ENCODE measurements at regions not wholly inside any gene's neighbourhood (a gene's known extent, or its start where the extent isn't known, plus 50 kb on each side); places are given as distances from the start of the nearest gene placed in this dataset.
"Not testable (repeated sequence)": the region's sequence is repeated elsewhere in the genome, so short reads cannot be mapped to it uniquely, and the experiment has no call there.

GRCh38 chrX:149420566-149420965 lies 84.5 kb downstream of the IDS start:
- DNase-seq = not testable (repeated sequence)

GRCh38 chrX:149398027-149398426 lies 107.1 kb downstream of the IDS start:
- no peak for DNase-seq

- no peak for DNase-seq
These were observed 112.2 kb downstream of the IDS start for GRCh38 chrX:149392921-149393320.

- no peak for DNase-seq
These were observed 121.3 kb downstream of the IDS start for GRCh38 chrX:149383852-149384251.

- DNase-seq = no peak
These were observed 130.4 kb downstream of the IDS start for GRCh38 chrX:149374751-149375150.

GRCh38 chrX:149372866-149373265 lies 132.2 kb downstream of the IDS start:
- DNase-seq = no peak

GRCh38 chrX:149371986-149372385 lies 133.1 kb downstream of the IDS start:
- no peak for DNase-seq

- DNase-seq = no peak
These were observed 135.0 kb downstream of the IDS start for GRCh38 chrX:149370097-149370496.

- DNase-seq = no peak
These were observed 139.6 kb downstream of the IDS start for GRCh38 chrX:149365552-149365951.

- DNase-seq = no peak
These were observed 140.0 kb downstream of the IDS start for GRCh38 chrX:149365061-149365460.

GRCh38 chrX:149363965-149364364 lies 141.1 kb downstream of the IDS start:
- no peak for DNase-seq

- no peak for DNase-seq
These were observed 158.8 kb downstream of the IDS start for GRCh38 chrX:149346306-149346705.

GRCh38 chrX:149322316-149322715 lies 182.8 kb downstream of the IDS start:
- DNase-seq = no peak

- no peak for DNase-seq
These were observed 191.2 kb downstream of the IDS start for GRCh38 chrX:149313871-149314371.

GRCh38 chrX:149312988-149313387 lies 192.1 kb downstream of the IDS start:
- no peak for DNase-seq

GRCh38 chrX:149312097-149312496 lies 193.0 kb downstream of the IDS start:
- no peak for DNase-seq

GRCh38 chrX:149302705-149303104 lies 202.4 kb downstream of the IDS start:
- DNase-seq = no peak

GRCh38 chrX:149298111-149298510 lies 207.0 kb downstream of the IDS start:
- no peak for DNase-seq

GRCh38 chrX:149296092-149296491 lies 209.0 kb downstream of the IDS start:
- no peak for DNase-seq

GRCh38 chrX:149286940-149287349 lies 218.2 kb downstream of the IDS start:
- peak; percentile 10 to 37 for DNase-seq

GRCh38 chrX:149284616-149285015 lies 220.5 kb downstream of the IDS start:
- DNase-seq = no peak

GRCh38 chrX:149283853-149284252 lies 221.3 kb downstream of the IDS start:
- DNase-seq = no peak

GRCh38 chrX:149282909-149283308 lies 222.2 kb downstream of the IDS start:
- no peak for DNase-seq

GRCh38 chrX:149280011-149280410 lies 225.1 kb downstream of the IDS start:
- no peak for DNase-seq

GRCh38 chrX:149275836-149276235 lies 229.3 kb downstream of the IDS start:
- no peak for DNase-seq

All from NCI-H1930 (cell line).